Activated CD8-positive, alpha-beta T cell treated with anti-CD3 and anti-CD28 coated beads, Interleukin-2, amount 10 ng/mL, durations not matched to agents 7 days and 5 days (primary cell): ENCODE measurements at regions not wholly inside any gene's neighbourhood (a gene's known extent, or its start where the extent isn't known, plus 50 kb on each side); places are given as distances from the start of the nearest gene placed in this dataset.

Source experiments
- ATAC-seq: fragments of 150-1000 bp; cut with Tn5 transposase; one replicate; pipeline ENCODE4 v1.10.0; 2021; ENCODE audit warnings: moderate library complexity
- CTCF ChIA-PET: fragments of 350-600 bp; sonication (Branson Sonifier 250); formaldehyde crosslinking; loops from one replicate; lab custom pipeline; 2021; ENCODE audit warnings: antibody characterized with exemption; lab: Charles Lee
- POLR2A ChIA-PET: fragments of 350-600 bp; sonication (Branson Sonifier 250); formaldehyde crosslinking; loops from one replicate; lab custom pipeline; 2021; ENCODE audit warnings: antibody characterized with exemption; lab: Charles Lee
- DNase-seq: peaks from one replicate; pipeline ENCODE4 v3.0.0-alpha.2; 2020
- H3K27ac Mint-ChIP-seq: one replicate; pipeline ENCODE4 v1.8.0; 2021; ENCODE audit warnings: mild to moderate bottlenecking, mixed read lengths
- H3K27me3 Mint-ChIP-seq: one replicate; pipeline ENCODE4 v1.8.0; 2021; ENCODE audit warnings: low read depth, mixed read lengths
- H3K36me3 Mint-ChIP-seq: one replicate; pipeline ENCODE4 v1.8.0; 2021; ENCODE audit warnings: low read depth, mixed read lengths
- H3K4me1 Mint-ChIP-seq: one replicate; pipeline ENCODE4 v1.8.0; 2021; ENCODE audit warnings: low read depth, mixed read lengths
- H3K4me3 Mint-ChIP-seq: one replicate; pipeline ENCODE4 v1.8.0; 2021; ENCODE audit warnings: mild to moderate bottlenecking, mixed read lengths
- H3K9me3 Mint-ChIP-seq: one replicate; pipeline ENCODE4 v1.8.0; 2022; ENCODE audit warnings: mixed read lengths; ENCODE audit not compliant: insufficient read depth

GRCh38 chr5:107306594-107306993 is 364.1 kb downstream of the EFNA5 start:
- CTCF ChIA-PET = no interaction called here
- Mint-ChIP-seq H3K4me3 (no peak overlapping the region), H3K27me3 (no peaks in the 10 kb centered on the region), H3K4me1 (no peaks in the 10 kb centered on the region), H3K36me3 (no peaks in the 10 kb centered on the region), H3K9me3 (no peaks in the 10 kb centered on the region), H3K27ac (no peak overlapping the region)
- ATAC-seq (no peak), DNase-seq (no peak)
- POLR2A ChIA-PET = interaction anchor here (0.6 kb wide), 2 partner anchors 11 to 347 kb away, joined by 3 to 7 read pairs; no protein-coding TSS in a partner anchor

- no peak overlapping the region for H3K27ac Mint-ChIP-seq
- no peaks in the 10 kb centered on the region for H3K27me3 Mint-ChIP-seq
- H3K4me1 Mint-ChIP-seq = no peaks in the 10 kb centered on the region
- no peaks in the 10 kb centered on the region for H3K36me3 Mint-ChIP-seq
- ATAC-seq (no peak), DNase-seq (no peak)
- ChIA-PET CTCF (no interaction called here), POLR2A (interaction anchor here (0.6 kb wide), 2 partner anchors 10 to 346 kb away, joined by 3 to 7 read pairs; no protein-coding TSS in a partner anchor)
- no peaks in the 10 kb centered on the region for H3K9me3 Mint-ChIP-seq
- H3K4me3 Mint-ChIP-seq = no peak overlapping the region
Observed at GRCh38 chr5:107306002-107306401, 364.7 kb downstream of the EFNA5 start.

- no peaks in the 10 kb centered on the region for H3K4me1 Mint-ChIP-seq
Observed at GRCh38 chr5:107304684-107305083, 366.1 kb downstream of the EFNA5 start.

GRCh38 chr5:107303171-107303968 is 367.4 kb downstream of the EFNA5 start:
- Mint-ChIP-seq H3K36me3 (no peaks in the 10 kb centered on the region), H3K27ac (no peak overlapping the region), H3K9me3 (no peaks in the 10 kb centered on the region), H3K4me3 (no peak overlapping the region), H3K27me3 (no peaks in the 10 kb centered on the region), H3K4me1 (no peaks in the 10 kb centered on the region)
- ChIA-PET POLR2A (no interaction called here), CTCF (no interaction called here)
- DNase-seq (no peak), ATAC-seq (no peak)

More at GRCh38 chr5:107304684-107305083, 366.1 kb downstream of the EFNA5 start:
- Mint-ChIP-seq H3K4me3 (no peak overlapping the region), H3K27me3 (no peaks in the 10 kb centered on the region), H3K9me3 (no peaks in the 10 kb centered on the region), H3K36me3 (no peaks in the 10 kb centered on the region), H3K27ac (no peak overlapping the region)
- POLR2A ChIA-PET = no interaction called here
- DNase-seq (no peak), ATAC-seq (no peak)
- CTCF ChIA-PET = no interaction called here

- Mint-ChIP-seq H3K36me3 (no peaks in the 10 kb centered on the region), H3K9me3 (no peaks in the 10 kb centered on the region), H3K4me1 (no peaks in the 10 kb centered on the region), H3K27me3 (no peaks in the 10 kb centered on the region), H3K27ac (no peak overlapping the region), H3K4me3 (no peak overlapping the region)
- POLR2A ChIA-PET = no interaction called here
- DNase-seq = no peak
- ATAC-seq = no peak
- CTCF ChIA-PET = no interaction called here
Observed at GRCh38 chr5:107302441-107302840, 368.3 kb downstream of the EFNA5 start.

- ChIA-PET POLR2A (no interaction called here), CTCF (no interaction called here)
- DNase-seq (no peak), ATAC-seq (no peak)
- no peak overlapping the region for H3K27ac Mint-ChIP-seq
- no peaks in the 10 kb centered on the region for H3K4me1 Mint-ChIP-seq
- no peaks in the 10 kb centered on the region for H3K9me3 Mint-ChIP-seq
- H3K27me3 Mint-ChIP-seq = no peaks in the 10 kb centered on the region
- H3K4me3 Mint-ChIP-seq = no peak overlapping the region
- no peaks in the 10 kb centered on the region for H3K36me3 Mint-ChIP-seq
Observed at GRCh38 chr5:107301999-107302398, 368.7 kb downstream of the EFNA5 start.

GRCh38 chr5:107300721-107301327 is 369.9 kb downstream of the EFNA5 start:
- no peak overlapping the region for H3K27ac Mint-ChIP-seq
- no peak overlapping the region for H3K4me3 Mint-ChIP-seq
- ChIA-PET POLR2A (no interaction called here), CTCF (no interaction called here)
- H3K4me1 Mint-ChIP-seq = peaks cover 11% of the 10 kb centered on the region
- no peak for DNase-seq
- no peak for ATAC-seq
- no peaks in the 10 kb centered on the region for H3K9me3 Mint-ChIP-seq
- H3K36me3 Mint-ChIP-seq = no peaks in the 10 kb centered on the region
- no peaks in the 10 kb centered on the region for H3K27me3 Mint-ChIP-seq

- Mint-ChIP-seq H3K27me3 (peaks cover 2% of the 10 kb centered on the region), H3K9me3 (peaks cover 5% of the 10 kb centered on the region), H3K27ac (no peak overlapping the region), H3K36me3 (no peaks in the 10 kb centered on the region), H3K4me1 (peaks cover 13% of the 10 kb centered on the region), H3K4me3 (no peak overlapping the region)
- no peak for DNase-seq
- ChIA-PET POLR2A (no interaction called here), CTCF (no interaction called here)
- ATAC-seq = no peak
Observed at GRCh38 chr5:107296572-107296971, 374.2 kb downstream of the EFNA5 start.

GRCh38 chr5:107295914-107296313 is 374.8 kb downstream of the EFNA5 start:
- ChIA-PET POLR2A (interaction anchor here (0.7 kb wide), 1 partner anchor 10 kb away, joined by 7 read pairs; no protein-coding TSS in a partner anchor), CTCF (no interaction called here)
- peaks cover 13% of the 10 kb centered on the region for H3K4me1 Mint-ChIP-seq
- peaks cover 2% of the 10 kb centered on the region for H3K27me3 Mint-ChIP-seq
- ATAC-seq = no peak
- no peak overlapping the region for H3K27ac Mint-ChIP-seq
- no peak overlapping the region for H3K4me3 Mint-ChIP-seq
- no peak for DNase-seq
- peaks cover 5% of the 10 kb centered on the region for H3K9me3 Mint-ChIP-seq
- no peaks in the 10 kb centered on the region for H3K36me3 Mint-ChIP-seq

- peaks cover 5% of the 10 kb centered on the region for H3K9me3 Mint-ChIP-seq
- no peak for DNase-seq
- no peaks in the 10 kb centered on the region for H3K36me3 Mint-ChIP-seq
- ATAC-seq = no peak
- no peak overlapping the region for H3K27ac Mint-ChIP-seq
- ChIA-PET CTCF (no interaction called here), POLR2A (no interaction called here)
- peaks cover 2% of the 10 kb centered on the region for H3K27me3 Mint-ChIP-seq
- H3K4me3 Mint-ChIP-seq = no peak overlapping the region
- peaks cover 13% of the 10 kb centered on the region for H3K4me1 Mint-ChIP-seq
Observed at GRCh38 chr5:107294669-107295068, 376.1 kb downstream of the EFNA5 start.

GRCh38 chr5:107294211-107294550 is 376.6 kb downstream of the EFNA5 start:
- DNase-seq (no peak), ATAC-seq (no peak)
- Mint-ChIP-seq H3K9me3 (peaks cover 5% of the 10 kb centered on the region), H3K27ac (no peak overlapping the region), H3K36me3 (no peaks in the 10 kb centered on the region), H3K4me1 (peaks cover 13% of the 10 kb centered on the region), H3K27me3 (peaks cover 2% of the 10 kb centered on the region), H3K4me3 (no peak overlapping the region)
- ChIA-PET CTCF (no interaction called here), POLR2A (no interaction called here)

GRCh38 chr5:107293541-107294210 is 377.1 kb downstream of the EFNA5 start:
- Mint-ChIP-seq H3K4me3 (no peak overlapping the region), H3K27ac (no peak overlapping the region), H3K9me3 (peaks cover 5% of the 10 kb centered on the region), H3K27me3 (peaks cover 2% of the 10 kb centered on the region), H3K4me1 (peaks cover 13% of the 10 kb centered on the region), H3K36me3 (no peaks in the 10 kb centered on the region)
- POLR2A ChIA-PET = no interaction called here
- no peak for DNase-seq
- CTCF ChIA-PET = no interaction called here
- no peak for ATAC-seq
